ENCODE measurements at regions not wholly inside any gene's neighbourhood (a gene's known extent, or its start where the extent isn't known, plus 50 kb on each side); places are given as distances from the start of the nearest gene placed in this dataset.

DNA sequence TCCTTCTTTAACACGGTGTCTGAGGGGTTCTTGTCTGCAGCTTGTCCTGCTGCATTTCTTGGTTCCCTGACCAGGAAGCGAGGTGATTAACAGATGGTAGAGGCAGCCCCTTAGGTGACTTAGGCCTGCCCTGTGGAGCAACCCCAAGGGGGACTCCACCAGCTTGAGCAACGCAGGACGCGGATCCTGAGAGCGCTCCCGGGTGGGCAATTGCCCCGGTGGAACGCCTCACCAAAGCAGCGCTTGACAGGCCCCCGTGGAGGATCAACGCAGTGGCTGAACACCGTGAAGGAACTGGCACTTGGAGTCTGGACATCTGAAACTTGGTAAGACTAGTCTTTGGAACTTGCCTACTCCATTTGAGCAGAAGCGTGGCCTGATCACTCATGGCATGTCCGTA lies 272.9 kb upstream of the ATXN7L3B start:
- TF ChIP-seq, protein P1, sequence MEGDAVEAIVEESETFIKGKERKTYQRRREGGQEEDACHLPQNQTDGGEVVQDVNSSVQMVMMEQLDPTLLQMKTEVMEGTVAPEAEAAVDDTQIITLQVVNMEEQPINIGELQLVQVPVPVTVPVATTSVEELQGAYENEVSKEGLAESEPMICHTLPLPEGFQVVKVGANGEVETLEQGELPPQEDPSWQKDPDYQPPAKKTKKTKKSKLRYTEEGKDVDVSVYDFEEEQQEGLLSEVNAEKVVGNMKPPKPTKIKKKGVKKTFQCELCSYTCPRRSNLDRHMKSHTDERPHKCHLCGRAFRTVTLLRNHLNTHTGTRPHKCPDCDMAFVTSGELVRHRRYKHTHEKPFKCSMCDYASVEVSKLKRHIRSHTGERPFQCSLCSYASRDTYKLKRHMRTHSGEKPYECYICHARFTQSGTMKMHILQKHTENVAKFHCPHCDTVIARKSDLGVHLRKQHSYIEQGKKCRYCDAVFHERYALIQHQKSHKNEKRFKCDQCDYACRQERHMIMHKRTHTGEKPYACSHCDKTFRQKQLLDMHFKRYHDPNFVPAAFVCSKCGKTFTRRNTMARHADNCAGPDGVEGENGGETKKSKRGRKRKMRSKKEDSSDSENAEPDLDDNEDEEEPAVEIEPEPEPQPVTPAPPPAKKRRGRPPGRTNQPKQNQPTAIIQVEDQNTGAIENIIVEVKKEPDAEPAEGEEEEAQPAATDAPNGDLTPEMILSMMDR (IDR thresholded peaks at IDR 0.05) = no peak

DNA sequence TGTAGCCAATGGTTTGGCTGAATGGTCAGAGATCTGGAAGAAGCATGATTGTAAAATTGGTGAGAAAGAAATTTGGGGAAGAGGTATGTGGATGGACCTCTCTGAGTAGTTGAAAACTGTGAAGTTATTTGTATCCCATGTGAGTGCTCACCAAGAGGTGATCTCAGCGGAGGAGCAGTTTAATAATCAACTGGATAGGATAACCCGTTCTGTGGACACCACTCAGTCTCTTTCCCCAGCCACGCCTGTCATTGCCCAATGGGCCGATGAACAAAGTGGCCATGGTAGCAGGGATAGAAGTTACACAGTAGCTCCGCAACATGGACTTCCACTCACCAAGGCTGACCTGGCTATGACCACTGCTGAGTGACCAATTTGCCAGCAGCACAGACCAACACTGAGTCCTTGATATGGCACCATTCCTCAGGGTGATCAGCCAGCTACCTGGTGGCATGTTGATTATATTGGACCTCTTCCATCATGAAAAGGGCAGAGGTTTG lies 257.4 kb upstream of the ATXN7L3B start:
- TF ChIP-seq, protein P1 (IDR thresholded peaks at IDR 0.05) = no peak

GRCh38 chr12:74283646-74284045 lies 254.0 kb upstream of the ATXN7L3B start:
- TF ChIP-seq, protein P1 (IDR thresholded peaks at IDR 0.05) = no peak

DNA sequence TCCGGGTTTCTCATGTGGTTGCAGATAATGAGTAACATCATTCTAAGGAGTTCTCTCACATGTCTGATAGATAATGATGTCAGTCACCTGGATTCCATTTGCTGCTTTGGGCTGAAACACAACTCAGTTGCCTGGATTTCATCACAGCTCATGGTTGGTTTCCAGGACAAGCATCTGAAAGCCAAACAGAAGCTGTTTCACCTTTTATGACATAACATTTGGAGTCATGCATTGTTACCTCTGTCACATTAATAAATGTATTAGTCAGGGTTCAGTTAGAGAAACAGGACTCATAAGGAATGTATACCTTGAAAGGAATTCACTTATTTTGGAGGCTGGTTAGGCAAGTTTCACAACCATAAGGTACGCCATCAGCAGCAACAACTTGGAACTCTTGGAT lies 251.9 kb upstream of the ATXN7L3B start:
- TF ChIP-seq, protein P1 (IDR thresholded peaks at IDR 0.05) = no peak

DNA sequence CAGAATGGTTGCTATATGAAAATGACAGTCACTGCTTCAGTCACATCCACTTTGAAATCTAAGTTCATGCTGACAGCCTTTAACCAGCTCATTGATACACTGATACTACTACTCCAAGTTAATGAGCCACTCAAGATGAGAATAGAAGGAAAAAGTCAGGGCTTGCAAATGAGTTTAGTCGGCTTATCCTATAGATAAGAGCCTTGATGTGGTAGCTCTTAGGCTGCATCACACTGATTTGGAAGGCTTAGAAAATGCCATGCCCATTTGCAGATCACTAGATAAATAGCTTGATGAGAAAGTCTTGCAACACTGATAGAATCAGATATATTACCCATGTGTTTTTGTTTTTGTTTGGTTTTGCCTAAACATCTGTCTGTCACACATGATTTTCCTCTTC lies 251.4 kb upstream of the ATXN7L3B start:
- TF ChIP-seq, protein P1 (IDR thresholded peaks at IDR 0.05) = no peak

DNA sequence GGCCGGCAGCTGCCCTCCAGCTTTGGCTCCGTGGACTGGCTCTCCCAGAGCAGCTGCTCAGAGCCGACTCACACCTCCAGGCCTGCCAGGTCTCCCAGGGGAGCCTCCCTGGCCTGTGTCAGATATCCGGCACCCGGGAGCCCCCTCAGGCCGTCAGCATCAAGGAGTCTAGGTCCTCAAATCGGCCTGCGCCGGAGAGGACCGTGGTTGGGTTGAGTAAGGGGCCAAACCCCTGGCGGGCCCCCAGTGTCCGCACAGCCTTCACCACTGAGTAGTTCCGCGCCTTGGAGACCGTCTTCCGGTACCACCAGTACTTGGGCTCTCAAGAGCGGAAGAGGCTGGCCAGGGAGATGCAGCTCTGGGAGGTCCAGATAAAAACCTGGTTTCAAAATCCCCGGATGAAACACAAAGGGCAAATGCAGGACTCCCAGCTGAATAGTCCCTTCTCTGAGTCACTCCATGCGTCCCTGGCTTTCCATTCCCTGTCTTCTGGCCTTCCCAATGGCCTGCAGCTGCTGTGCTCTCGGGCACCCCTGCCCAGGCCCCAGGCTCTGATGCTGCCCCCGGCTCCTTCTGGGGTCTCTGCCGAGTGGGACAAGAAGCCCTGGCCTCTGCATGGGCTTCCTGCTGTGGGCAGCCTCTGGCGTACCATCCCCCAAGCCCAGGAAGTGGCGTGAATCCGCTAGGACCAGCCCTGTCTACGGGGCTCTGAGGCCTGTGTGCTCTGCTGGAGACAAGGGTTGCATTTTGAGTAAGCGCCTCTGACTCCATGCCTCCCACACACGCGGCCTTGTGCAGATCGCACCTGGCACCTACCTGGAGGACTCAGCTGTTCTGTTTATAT lies 245.1 kb upstream of the ATXN7L3B start:
- TF ChIP-seq, protein P1 (IDR thresholded peaks at IDR 0.05) = no peak

- TF ChIP-seq, protein P1 (IDR thresholded peaks at IDR 0.05) = no peak
Measured at GRCh38 chr12:74293689-74294131, 243.9 kb upstream of the ATXN7L3B start.
